KMS-11 (cell line): ENCODE measurements at regions not wholly inside any gene's neighbourhood (a gene's known extent, or its start where the extent isn't known, plus 50 kb on each side); places are given as distances from the start of the nearest gene placed in this dataset.

Experiments
- H2AFZ ChIP-seq: fragments of 200-600 bp; sonication (generic); 2 replicates; pipeline ENCODE4 v1.6.1; 2016; ENCODE audit warnings: antibody characterized with exemption, mixed run types, low read depth
- H3K27ac ChIP-seq: fragments of 200-600 bp; sonication (generic); 2 replicates; pipeline ENCODE4 v1.6.1; 2016; ENCODE audit warnings: mild to moderate bottlenecking, mixed run types
- H3K27me3 ChIP-seq: fragments of 200-600 bp; sonication (generic); 2 replicates; pipeline ENCODE4 v1.6.1; 2017; ENCODE audit warnings: mild to moderate bottlenecking, low read depth, mixed run types, moderate library complexity; ENCODE audit not compliant: insufficient read depth
- H3K36me3 ChIP-seq: fragments of 200-600 bp; sonication (generic); 2 replicates; pipeline ENCODE4 v1.6.1; 2017; ENCODE audit warnings: mild to moderate bottlenecking, mixed run types; ENCODE audit not compliant: insufficient read depth
- H3K4me1 ChIP-seq: fragments of 200-600 bp; sonication (generic); 2 replicates; pipeline ENCODE4 v1.6.1; 2016; ENCODE audit warnings: mild to moderate bottlenecking, low read depth, mixed run types; ENCODE audit not compliant: poor library complexity, severe bottlenecking
- H3K4me2 ChIP-seq: fragments of 200-600 bp; sonication (generic); 2 replicates; pipeline ENCODE4 v1.7.0; 2016; ENCODE audit warnings: mild to moderate bottlenecking, mixed run types
- H3K4me3 ChIP-seq: fragments of 200-600 bp; sonication (generic); IDR thresholded peaks from 2 replicates; pipeline ENCODE4 v1.6.1; 2017; ENCODE audit warnings: low read depth, low read length, mixed read lengths; ENCODE audit not compliant: insufficient read depth
- H3K79me2 ChIP-seq: fragments of 200-600 bp; sonication (generic); 2 replicates; pipeline ENCODE4 v1.6.1; 2016; ENCODE audit warnings: low read depth, mixed run types; ENCODE audit not compliant: insufficient read depth
- H3K9ac ChIP-seq: fragments of 200-600 bp; sonication (generic); 2 replicates; pipeline ENCODE4 v1.6.1; 2016; ENCODE audit warnings: mild to moderate bottlenecking, mixed run types
- H4K20me1 ChIP-seq: fragments of 200-600 bp; sonication (generic); 2 replicates; pipeline ENCODE4 v1.6.1; 2016; ENCODE audit warnings: mild to moderate bottlenecking, mixed run types; ENCODE audit not compliant: insufficient read depth
- TF ChIP-seq, protein P1 (sequence below): fragments of 200-600 bp; sonication (generic); conservative IDR thresholded peaks from 2 replicates; pipeline ENCODE4 v1.6.1; 2017; ENCODE audit warnings: low read depth, mild to moderate bottlenecking, antibody characterized with exemption, low read length, moderate library complexity, mixed read lengths

GRCh38 chr2:2756886-2757285 lies 425.8 kb upstream of the MYT1L start:
- H3K27me3 ChIP-seq = no peaks in the 10 kb centered on the region
- H3K27ac ChIP-seq = no peak overlapping the region
- H3K4me2 ChIP-seq = no peak overlapping the region
- H3K4me3 ChIP-seq = no peak overlapping the region
- no peak overlapping the region for H3K9ac ChIP-seq
- H4K20me1 ChIP-seq = no peaks in the 10 kb centered on the region
- TF ChIP-seq, protein P1, sequence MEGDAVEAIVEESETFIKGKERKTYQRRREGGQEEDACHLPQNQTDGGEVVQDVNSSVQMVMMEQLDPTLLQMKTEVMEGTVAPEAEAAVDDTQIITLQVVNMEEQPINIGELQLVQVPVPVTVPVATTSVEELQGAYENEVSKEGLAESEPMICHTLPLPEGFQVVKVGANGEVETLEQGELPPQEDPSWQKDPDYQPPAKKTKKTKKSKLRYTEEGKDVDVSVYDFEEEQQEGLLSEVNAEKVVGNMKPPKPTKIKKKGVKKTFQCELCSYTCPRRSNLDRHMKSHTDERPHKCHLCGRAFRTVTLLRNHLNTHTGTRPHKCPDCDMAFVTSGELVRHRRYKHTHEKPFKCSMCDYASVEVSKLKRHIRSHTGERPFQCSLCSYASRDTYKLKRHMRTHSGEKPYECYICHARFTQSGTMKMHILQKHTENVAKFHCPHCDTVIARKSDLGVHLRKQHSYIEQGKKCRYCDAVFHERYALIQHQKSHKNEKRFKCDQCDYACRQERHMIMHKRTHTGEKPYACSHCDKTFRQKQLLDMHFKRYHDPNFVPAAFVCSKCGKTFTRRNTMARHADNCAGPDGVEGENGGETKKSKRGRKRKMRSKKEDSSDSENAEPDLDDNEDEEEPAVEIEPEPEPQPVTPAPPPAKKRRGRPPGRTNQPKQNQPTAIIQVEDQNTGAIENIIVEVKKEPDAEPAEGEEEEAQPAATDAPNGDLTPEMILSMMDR = no peak
- no peak overlapping the region for H2AFZ ChIP-seq
- no peaks in the 10 kb centered on the region for H3K4me1 ChIP-seq
- H3K36me3 ChIP-seq = no peaks in the 10 kb centered on the region
- H3K79me2 ChIP-seq = no peaks in the 10 kb centered on the region

DNA sequence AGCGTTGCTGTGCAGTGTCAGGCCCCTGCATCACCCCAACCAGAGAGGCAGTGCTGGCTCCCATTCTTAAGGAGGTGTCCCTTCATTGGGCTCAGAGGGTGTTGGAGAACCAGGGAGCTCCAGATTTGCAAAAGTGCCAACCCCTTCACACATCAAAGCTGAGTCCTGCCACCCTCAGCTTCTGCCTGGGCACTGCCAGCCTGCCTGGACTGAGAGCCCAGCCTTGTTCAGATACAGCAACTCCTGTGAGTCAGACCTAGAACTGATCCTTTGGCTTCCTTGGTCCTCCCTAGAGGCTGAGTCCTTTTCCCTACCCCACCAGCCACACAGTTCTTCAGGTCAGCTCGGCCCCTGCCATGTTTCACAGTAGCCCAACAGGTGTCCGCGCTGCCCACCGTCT lies 424.9 kb upstream of the MYT1L start:
- no peak overlapping the region for H3K27ac ChIP-seq

GRCh38 chr2:2754940-2755339 lies 423.9 kb upstream of the MYT1L start:
- no peak overlapping the region for H3K9ac ChIP-seq
- H3K4me1 ChIP-seq = no peaks in the 10 kb centered on the region
- TF ChIP-seq, protein P1 = no peak
- no peak overlapping the region for H3K4me3 ChIP-seq
- H2AFZ ChIP-seq = no peak overlapping the region
- no peaks in the 10 kb centered on the region for H4K20me1 ChIP-seq
- no peaks in the 10 kb centered on the region for H3K79me2 ChIP-seq
- H3K36me3 ChIP-seq = no peaks in the 10 kb centered on the region
- no peak overlapping the region for H3K27ac ChIP-seq
- no peaks in the 10 kb centered on the region for H3K27me3 ChIP-seq
- no peak overlapping the region for H3K4me2 ChIP-seq

More for the DNA sequence above, 424.9 kb upstream of the MYT1L start:
- Histone ChIP-seq H4K20me1 (no peaks in the 10 kb centered on the region), H3K36me3 (no peaks in the 10 kb centered on the region), H3K4me1 (no peaks in the 10 kb centered on the region), H3K27me3 (no peaks in the 10 kb centered on the region), H3K4me2 (no peak overlapping the region), H2AFZ (no peak overlapping the region), H3K79me2 (no peaks in the 10 kb centered on the region), H3K9ac (no peak overlapping the region), H3K4me3 (no peak overlapping the region)
- TF ChIP-seq, protein P1 = no peak

- no peak overlapping the region for H2AFZ ChIP-seq
- no peak overlapping the region for H3K4me3 ChIP-seq
- H3K27ac ChIP-seq = no peak overlapping the region
- H3K4me1 ChIP-seq = no peaks in the 10 kb centered on the region
- no peaks in the 10 kb centered on the region for H3K79me2 ChIP-seq
- no peaks in the 10 kb centered on the region for H3K36me3 ChIP-seq
- no peak overlapping the region for H3K4me2 ChIP-seq
- H3K9ac ChIP-seq = no peak overlapping the region
- H3K27me3 ChIP-seq = no peaks in the 10 kb centered on the region
- TF ChIP-seq, protein P1 = no peak
- no peaks in the 10 kb centered on the region for H4K20me1 ChIP-seq
These were observed 420.7 kb upstream of the MYT1L start for GRCh38 chr2:2751715-2752315.
